ENCODE measurements at regions not wholly inside any gene's neighbourhood (a gene's known extent, or its start where the extent isn't known, plus 50 kb on each side); places are given as distances from the start of the nearest gene placed in this dataset.
"Not testable (repeated sequence)": the region's sequence is repeated elsewhere in the genome, so short reads cannot be mapped to it uniquely, and the experiment has no call there.

DNA sequence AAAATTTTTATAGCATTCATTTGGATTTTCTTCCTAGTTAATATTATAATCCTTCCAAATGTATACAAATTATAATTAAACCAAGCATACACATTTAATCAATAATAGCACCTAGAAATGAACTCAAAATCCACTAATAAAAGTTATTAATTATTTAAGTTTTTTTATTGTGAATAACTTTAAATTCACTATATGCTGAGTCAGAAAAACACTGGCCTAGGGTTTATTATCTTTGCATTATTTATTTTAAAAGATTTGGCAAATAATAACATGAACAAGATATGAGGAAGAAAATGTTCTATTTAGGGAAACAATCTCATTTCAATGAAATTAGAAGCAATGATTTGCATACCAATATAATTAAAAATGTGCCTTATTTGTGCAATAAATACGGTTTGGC is 951.5 kb downstream of the KCNT2 start:
- Mint-ChIP-seq H3K27ac (no peak overlapping the region), H3K4me3 (no peak overlapping the region), H3K36me3 (no peaks in the 10 kb centered on the region), H3K27me3 (ENCODE audit: low read depth in 3 of 3) (no peaks in the 10 kb centered on the region), H3K9me3 (peaks cover 3 to 40% (median 16%) of the 10 kb centered on the region in 6 donors), H3K4me1 (no peaks in the 10 kb centered on the region)
- DNase-seq, result no peak

- H3K27me3 Mint-ChIP-seq (ENCODE audit: low read depth in 3 of 3); H3K36me3 Mint-ChIP-seq: not testable (repeated sequence)
Measured at GRCh38 chr1:195648875-195649274, 959.4 kb downstream of the KCNT2 start.

DNA sequence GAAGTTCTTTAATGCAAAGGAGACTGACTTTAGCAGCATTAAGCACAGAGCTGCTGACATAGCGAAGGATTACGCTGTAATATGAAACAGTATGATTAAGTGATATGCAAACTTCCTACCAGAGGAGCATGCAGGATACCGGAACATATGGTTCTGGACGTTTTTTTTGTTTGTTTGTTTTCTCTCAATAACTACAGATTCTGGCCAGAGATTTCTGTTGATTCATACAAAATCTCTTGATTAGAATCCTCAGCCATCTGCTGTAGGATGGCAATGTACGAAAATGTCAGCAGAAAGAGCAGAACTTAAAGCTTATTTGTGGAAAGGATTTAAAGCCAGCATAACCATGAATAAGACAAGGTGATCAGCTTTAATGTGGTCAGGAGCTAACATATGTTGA is 970.7 kb downstream of the KCNT2 start:
- no peak for DNase-seq
- H3K4me1 Mint-ChIP-seq, result no peaks in the 10 kb centered on the region
- no peak overlapping the region for H3K27ac Mint-ChIP-seq
- H3K4me3 Mint-ChIP-seq, result no peak overlapping the region
- no peaks in the 10 kb centered on the region for H3K36me3 Mint-ChIP-seq
- peaks cover 0 to 3% (median 0%) of the 10 kb centered on the region in 3 donors for H3K27me3 Mint-ChIP-seq (ENCODE audit: low read depth in 3 of 3)
- peaks cover 3 to 24% (median 11%) of the 10 kb centered on the region in 6 donors for H3K9me3 Mint-ChIP-seq

More at GRCh38 chr1:195648875-195649274, 959.4 kb downstream of the KCNT2 start:
- not testable (repeated sequence) for DNase-seq, H3K4me1 Mint-ChIP-seq, H3K4me3 Mint-ChIP-seq, H3K27ac Mint-ChIP-seq
- H3K9me3 Mint-ChIP-seq, result peaks cover 12 to 63% (median 41%) of the 10 kb centered on the region in 6 donors

DNA sequence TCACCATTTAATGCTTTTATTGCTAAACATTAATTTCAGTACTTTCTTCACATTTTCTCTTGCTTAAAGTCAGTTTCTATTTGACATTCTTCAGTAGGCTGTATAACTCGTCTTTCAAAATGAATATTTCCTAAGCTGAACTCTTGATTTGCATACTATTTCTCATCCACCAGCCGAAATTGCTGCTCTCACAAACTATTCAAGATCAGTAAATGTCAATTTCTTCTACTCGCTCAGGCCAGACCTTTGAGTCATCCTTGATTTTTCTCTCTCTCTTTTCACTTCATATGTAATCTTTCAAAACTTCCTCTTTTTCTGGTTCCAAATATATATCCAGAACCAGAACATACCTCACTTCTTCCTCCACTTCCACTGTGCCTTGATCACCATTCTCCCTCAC is 990.0 kb downstream of the KCNT2 start:
- Mint-ChIP-seq H3K9me3 (peaks cover 8 to 41% (median 23%) of the 10 kb centered on the region in 6 donors), H3K27me3 (ENCODE audit: low read depth in 3 of 3) (no peaks in the 10 kb centered on the region), H3K4me3 (no peak overlapping the region), H3K27ac (no peak overlapping the region), H3K4me1 (no peaks in the 10 kb centered on the region), H3K36me3 (no peaks in the 10 kb centered on the region)
- DNase-seq, result no peak

GRCh38 chr1:195617106-195617505 is 991.1 kb downstream of the KCNT2 start:
- Mint-ChIP-seq H3K27me3 (ENCODE audit: low read depth in 3 of 3) (peaks cover 0 to 2% (median 0%) of the 10 kb centered on the region in 3 donors), H3K9me3 (peaks cover 8 to 35% (median 22%) of the 10 kb centered on the region in 6 donors), H3K4me3 (no peak overlapping the region), H3K4me1 (no peaks in the 10 kb centered on the region), H3K36me3 (no peaks in the 10 kb centered on the region), H3K27ac (no peak overlapping the region)
- DNase-seq, result no peak

- no peak for DNase-seq
- Mint-ChIP-seq H3K4me1 (no peaks in the 10 kb centered on the region), H3K9me3 (peaks cover 7 to 48% (median 25%) of the 10 kb centered on the region in 6 donors), H3K27me3 (ENCODE audit: low read depth in 3 of 3) (peaks cover 0 to 3% (median 0%) of the 10 kb centered on the region in 3 donors), H3K27ac (no peak overlapping the region), H3K4me3 (no peak overlapping the region), H3K36me3 (peaks cover 0 to 3% (median 0%) of the 10 kb centered on the region in 3 donors)
Measured at GRCh38 chr1:195608883-195609282, 999.4 kb downstream of the KCNT2 start.

DNA sequence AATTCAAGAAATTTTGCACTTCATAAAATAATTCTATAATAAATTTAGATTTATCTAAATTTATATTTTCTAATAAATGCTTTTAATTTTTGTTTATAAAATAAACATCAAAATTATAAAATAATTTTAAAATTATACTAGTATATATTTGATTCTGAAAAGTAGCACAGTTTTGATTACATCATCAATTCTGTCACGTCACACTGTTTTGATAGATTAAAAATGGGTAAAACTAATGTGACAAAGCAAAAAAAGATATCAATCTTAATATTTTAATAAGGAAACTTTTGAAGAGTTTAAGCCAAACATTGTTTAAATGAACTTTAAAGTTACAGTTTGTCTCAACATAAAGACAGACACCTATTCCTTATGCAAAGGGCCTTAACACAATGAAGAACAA is 1001.8 kb downstream of the KCNT2 start:
- peaks cover 0 to 1% (median 0%) of the 10 kb centered on the region in 3 donors for H3K27me3 Mint-ChIP-seq (ENCODE audit: low read depth in 3 of 3)
- H3K9me3 Mint-ChIP-seq, result peaks cover 7 to 56% (median 32%) of the 10 kb centered on the region in 6 donors
- no peak overlapping the region for H3K27ac Mint-ChIP-seq

GRCh38 chr1:195604287-195604686 is 1004.0 kb downstream of the KCNT2 start:
- Mint-ChIP-seq H3K4me1 (no peaks in the 10 kb centered on the region), H3K27ac (no peak overlapping the region), H3K27me3 (ENCODE audit: low read depth in 3 of 3) (peaks cover 0 to 2% (median 0%) of the 10 kb centered on the region in 3 donors), H3K4me3 (no peak overlapping the region), H3K36me3 (peaks cover 0 to 5% (median 3%) of the 10 kb centered on the region in 3 donors), H3K9me3 (peaks cover 7 to 66% (median 41%) of the 10 kb centered on the region in 6 donors)
- no peak for DNase-seq

More for the DNA sequence above, 1001.8 kb downstream of the KCNT2 start:
- Mint-ChIP-seq H3K4me1 (no peaks in the 10 kb centered on the region), H3K36me3 (peaks cover 0 to 3% (median 0%) of the 10 kb centered on the region in 3 donors), H3K4me3 (no peak overlapping the region)
- DNase-seq, result no peak

- no peak for DNase-seq
- Mint-ChIP-seq H3K4me1 (no peaks in the 10 kb centered on the region), H3K4me3 (no peak overlapping the region), H3K36me3 (peaks cover 0 to 5% (median 0%) of the 10 kb centered on the region in 3 donors), H3K27me3 (ENCODE audit: low read depth in 3 of 3) (peaks cover 0 to 5% (median 0%) of the 10 kb centered on the region in 3 donors), H3K9me3 (peaks cover 5 to 57% (median 29%) of the 10 kb centered on the region in 6 donors), H3K27ac (no peak overlapping the region)
Measured at GRCh38 chr1:195597891-195598290, 1010.3 kb downstream of the KCNT2 start.

- DNase-seq, result no peak
- peaks cover 5 to 45% (median 24%) of the 10 kb centered on the region in 6 donors for H3K9me3 Mint-ChIP-seq
- H3K27me3 Mint-ChIP-seq (ENCODE audit: low read depth in 3 of 3), result peaks cover 0 to 3% (median 0%) of the 10 kb centered on the region in 3 donors
- no peak overlapping the region for H3K27ac Mint-ChIP-seq
- no peaks in the 10 kb centered on the region for H3K36me3 Mint-ChIP-seq
- H3K4me3 Mint-ChIP-seq, result no peak overlapping the region
- H3K4me1 Mint-ChIP-seq, result no peaks in the 10 kb centered on the region
Measured at GRCh38 chr1:195594773-195595172, 1013.5 kb downstream of the KCNT2 start.

- Mint-ChIP-seq H3K27me3 (ENCODE audit: low read depth in 3 of 3) (peaks cover 0 to 3% (median 0%) of the 10 kb centered on the region in 3 donors), H3K4me3 (no peak overlapping the region), H3K9me3 (peaks cover 5 to 46% (median 22%) of the 10 kb centered on the region in 6 donors), H3K4me1 (no peaks in the 10 kb centered on the region), H3K36me3 (no peaks in the 10 kb centered on the region), H3K27ac (no peak overlapping the region)
- no peak for DNase-seq
Measured at GRCh38 chr1:195594322-195594721, 1013.9 kb downstream of the KCNT2 start.

GRCh38 chr1:195591917-195592672 is 1016.1 kb downstream of the KCNT2 start:
- Mint-ChIP-seq H3K27ac (no peak overlapping the region), H3K36me3 (no peaks in the 10 kb centered on the region), H3K27me3 (ENCODE audit: low read depth in 3 of 3) (no peaks in the 10 kb centered on the region), H3K4me1 (no peaks in the 10 kb centered on the region), H3K9me3 (peaks cover 5 to 53% (median 23%) of the 10 kb centered on the region in 6 donors), H3K4me3 (no peak overlapping the region)
- no peak for DNase-seq

DNA sequence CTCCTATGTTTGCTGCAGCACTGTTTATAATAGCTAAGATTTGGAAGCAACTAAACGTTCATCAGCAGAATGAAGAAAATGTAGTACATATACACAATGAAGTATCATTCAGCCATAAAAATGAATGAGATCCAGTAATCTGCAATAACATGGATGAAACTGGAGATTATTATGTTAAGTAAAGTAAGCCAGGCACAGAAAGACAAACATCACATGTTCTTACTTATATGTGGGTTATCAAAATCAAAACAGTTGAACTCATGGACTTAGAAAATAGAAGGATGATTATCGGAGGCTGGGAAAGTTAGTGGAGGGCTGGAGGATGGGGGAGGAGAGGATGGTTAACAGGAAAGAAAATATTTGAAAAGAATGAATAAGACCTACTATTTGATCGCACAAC is 1017.6 kb downstream of the KCNT2 start:
- H3K9me3 Mint-ChIP-seq, result peaks cover 5 to 68% (median 28%) of the 10 kb centered on the region in 6 donors
- no peak overlapping the region for H3K4me3 Mint-ChIP-seq
- DNase-seq, result no peak

DNA sequence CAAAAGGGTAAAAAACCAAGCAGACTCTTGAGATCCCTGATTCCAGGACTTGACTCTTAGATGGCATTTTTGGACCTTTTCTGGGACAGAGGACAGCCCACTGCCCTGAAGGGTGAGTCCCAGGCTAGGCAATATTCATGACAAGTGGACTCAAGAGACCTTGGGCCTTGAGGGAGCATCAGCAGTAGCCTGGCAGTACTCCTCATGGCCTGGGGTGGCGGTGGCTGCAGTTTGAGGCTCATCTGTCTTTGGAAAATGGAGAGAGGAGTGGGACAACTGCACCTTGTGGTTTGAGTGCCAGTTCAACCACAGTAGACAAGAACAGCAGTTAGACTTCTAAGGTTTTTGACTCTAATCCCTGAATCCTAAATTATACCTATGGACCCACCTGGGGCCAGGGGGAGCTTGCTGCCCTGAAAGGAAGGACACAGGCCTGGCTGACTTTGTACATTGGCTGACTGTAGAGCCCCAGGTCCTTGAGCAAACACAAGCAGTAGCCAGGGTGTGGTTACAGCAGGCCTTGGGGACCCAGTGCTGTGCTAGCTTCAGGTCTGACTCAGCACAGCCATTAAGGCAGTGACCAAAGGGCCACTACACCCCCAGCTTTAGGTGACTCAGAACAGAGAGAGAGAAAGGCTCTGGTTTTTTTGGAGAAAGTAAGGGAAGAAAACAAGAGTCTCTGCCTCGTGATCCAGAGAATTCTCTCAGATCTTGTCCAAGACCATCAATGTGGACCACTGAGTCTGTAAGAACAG is 1023.2 kb downstream of the KCNT2 start:
- no peaks in the 10 kb centered on the region for H3K36me3 Mint-ChIP-seq
- no peak overlapping the region for H3K4me3 Mint-ChIP-seq
- H3K9me3 Mint-ChIP-seq, result peaks cover 9 to 52% (median 32%) of the 10 kb centered on the region in 6 donors
- no peak for DNase-seq
- H3K27me3 Mint-ChIP-seq (ENCODE audit: low read depth in 3 of 3), result no peaks in the 10 kb centered on the region
- no peak overlapping the region for H3K27ac Mint-ChIP-seq
- H3K4me1 Mint-ChIP-seq, result no peaks in the 10 kb centered on the region

More for the DNA sequence above, 1017.6 kb downstream of the KCNT2 start:
- no peak overlapping the region for H3K27ac Mint-ChIP-seq
- no peaks in the 10 kb centered on the region for H3K4me1 Mint-ChIP-seq
- no peaks in the 10 kb centered on the region for H3K27me3 Mint-ChIP-seq (ENCODE audit: low read depth in 3 of 3)
- H3K36me3 Mint-ChIP-seq, result no peaks in the 10 kb centered on the region
